Pulmonary artery endothelial cell (primary cell): ENCODE measurements at regions not wholly inside any gene's neighbourhood (a gene's known extent, or its start where the extent isn't known, plus 50 kb on each side); places are given as distances from the start of the nearest gene placed in this dataset.
"Not testable (repeated sequence)": the region's sequence is repeated elsewhere in the genome, so short reads cannot be mapped to it uniquely, and the experiment has no call there.

Experiments used
- DNase-seq: peaks from one replicate; pipeline ENCODE4 v3.0.0-alpha.2; 2011; ENCODE audit warnings: low read depth, low spot score

DNA sequence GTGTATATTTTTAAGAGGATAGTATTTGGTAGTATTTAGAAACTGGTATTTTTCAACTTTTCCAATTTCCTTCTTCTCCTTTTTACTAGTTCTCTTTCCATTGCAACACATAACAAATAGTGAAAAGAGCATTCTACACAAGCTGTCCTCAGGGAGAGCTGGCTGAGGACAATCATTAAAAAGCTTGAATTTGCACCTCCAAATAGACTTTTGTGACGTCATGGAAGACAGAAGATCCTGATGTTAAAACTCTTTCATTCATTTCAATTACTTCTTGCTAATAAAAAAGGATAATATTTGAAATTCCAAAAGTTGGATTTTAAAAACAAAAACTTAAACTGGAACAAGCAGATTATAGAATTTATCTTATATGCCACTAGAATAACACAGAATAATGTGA, 1356.3 kb downstream of the RPIA start:
- not testable (repeated sequence) for DNase-seq

DNA sequence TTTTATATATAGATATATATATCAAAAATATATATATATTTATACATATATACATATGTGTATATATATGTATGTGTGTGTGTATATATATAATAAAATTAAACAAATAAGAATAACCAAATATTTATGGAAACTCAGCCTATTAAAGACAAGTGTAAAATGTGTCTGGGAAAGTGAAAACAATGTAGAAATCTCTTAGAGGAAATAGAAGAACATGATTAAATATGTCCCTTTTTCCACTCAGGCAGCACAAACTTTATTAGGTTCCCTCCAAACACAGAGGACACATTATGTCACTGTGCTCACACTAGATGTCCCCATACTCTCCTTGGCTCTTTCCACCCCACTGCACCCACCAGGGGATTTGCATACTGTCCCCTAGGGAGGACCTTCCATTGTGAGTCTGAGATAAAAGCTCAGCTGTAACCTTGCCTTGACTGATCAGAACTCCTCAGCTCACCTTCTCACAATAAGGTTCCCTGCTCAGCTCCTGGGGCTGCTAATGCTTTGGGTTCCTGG, 1360.7 kb downstream of the RPIA start:
- not testable (repeated sequence) for DNase-seq

DNA sequence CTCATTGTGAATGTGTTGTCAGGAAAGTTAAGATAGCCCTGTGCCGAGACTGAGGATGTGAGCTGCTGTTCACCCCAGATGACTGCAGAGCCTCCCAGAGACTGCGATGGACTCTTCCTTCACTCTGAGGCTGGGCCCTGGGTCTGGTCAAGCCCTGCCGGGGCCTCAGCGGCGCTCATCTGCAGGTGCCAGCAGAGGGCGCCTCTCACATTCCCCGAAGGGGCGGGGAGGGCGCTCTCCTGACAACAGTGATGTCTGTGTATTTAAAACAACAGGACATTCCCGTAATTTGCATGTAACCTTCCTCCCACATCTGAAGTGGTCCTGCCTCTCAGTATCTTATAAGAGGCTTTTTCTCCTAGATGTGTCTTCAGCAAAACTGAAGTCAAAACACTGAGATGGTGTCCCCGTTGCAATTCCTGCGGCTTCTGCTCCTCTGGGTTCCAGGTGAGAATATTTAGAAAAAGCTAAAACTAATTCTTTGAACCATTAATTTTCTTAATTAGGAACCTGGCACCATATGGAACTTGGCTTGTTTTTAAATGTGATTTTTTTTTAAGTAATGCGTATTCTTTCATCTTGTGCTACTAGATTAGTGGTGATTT, 1377.9 kb downstream of the RPIA start:
- no peak for DNase-seq

DNA sequence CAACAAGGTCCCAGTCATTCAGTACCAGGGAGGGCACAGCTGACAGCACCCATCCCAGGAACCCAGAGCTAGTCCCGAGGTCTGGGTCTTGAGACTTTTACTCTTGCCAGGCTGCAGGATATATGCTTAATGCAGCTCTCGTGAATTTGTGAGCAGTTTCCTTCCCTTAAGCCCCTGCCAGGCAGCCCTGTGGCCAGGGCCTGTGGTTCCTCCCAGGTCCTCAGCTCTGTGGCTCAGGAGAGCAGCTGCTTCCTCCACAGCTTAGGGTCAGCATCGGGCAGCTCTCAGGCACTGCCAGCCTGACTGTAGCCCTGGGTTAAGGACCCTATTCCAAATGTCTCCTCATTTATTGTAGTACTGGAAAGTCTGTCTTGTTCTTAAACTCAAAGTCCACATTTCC, 1384.8 kb downstream of the RPIA start:
- no peak for DNase-seq

DNA sequence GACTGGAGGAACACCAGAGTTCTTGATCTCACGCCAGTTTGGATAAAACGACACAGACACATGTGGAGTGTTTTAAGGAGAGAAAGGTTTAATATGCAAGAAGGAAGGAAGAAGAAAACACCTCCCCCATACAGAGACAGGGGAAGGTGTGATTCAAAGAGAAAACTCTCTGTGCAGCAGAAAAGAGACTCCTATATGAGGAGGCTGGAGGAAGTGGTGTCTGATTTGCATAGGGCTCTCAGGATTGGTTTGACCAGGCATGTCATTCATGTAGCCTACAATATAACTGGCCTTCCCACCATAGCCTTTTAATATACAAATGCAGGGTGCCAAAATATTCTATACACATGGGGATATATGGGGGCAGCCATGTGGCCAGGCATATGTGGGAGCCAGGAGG, 1386.5 kb downstream of the RPIA start:
- DNase-seq = no peak

DNA sequence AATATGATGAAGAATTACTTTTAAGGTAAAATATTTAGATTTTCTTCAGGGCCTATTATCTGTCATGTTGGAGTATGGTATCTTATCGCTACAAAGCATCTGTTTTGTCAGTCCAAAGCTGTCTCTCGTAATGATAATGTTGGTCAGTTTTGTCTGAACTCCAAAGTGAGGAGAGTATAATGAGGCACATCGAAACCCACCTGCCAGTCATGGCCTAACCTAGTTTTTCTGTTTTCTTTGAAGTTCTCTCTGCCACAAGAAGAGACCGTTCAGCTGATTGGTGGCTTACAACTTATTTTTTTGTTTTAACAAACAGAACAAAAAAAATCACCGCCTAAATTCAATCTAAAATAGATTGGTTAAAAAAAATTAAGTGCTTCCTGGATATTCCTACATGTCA, 1387.9 kb downstream of the RPIA start:
- no peak for DNase-seq

DNA sequence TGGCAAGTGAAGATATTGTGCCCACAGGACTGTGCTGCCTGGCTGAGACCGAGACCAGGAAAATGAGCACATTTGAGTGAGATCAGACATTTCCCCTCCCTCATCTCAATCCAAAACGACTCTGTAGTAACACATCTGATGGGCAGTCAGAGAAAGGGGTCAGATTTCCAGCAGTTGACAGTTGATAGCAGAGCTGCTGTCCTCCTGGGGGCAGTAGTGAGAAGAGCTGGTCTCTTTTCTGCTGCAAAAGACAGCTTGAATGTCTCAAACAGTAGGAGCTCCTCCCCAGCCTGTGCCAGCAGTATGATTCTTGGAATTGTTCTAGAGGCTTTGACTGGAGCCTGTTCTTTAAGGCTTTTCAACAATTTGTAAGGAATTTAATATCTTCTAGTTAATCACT, 1396.3 kb downstream of the RPIA start:
- not testable (repeated sequence) for DNase-seq

DNA sequence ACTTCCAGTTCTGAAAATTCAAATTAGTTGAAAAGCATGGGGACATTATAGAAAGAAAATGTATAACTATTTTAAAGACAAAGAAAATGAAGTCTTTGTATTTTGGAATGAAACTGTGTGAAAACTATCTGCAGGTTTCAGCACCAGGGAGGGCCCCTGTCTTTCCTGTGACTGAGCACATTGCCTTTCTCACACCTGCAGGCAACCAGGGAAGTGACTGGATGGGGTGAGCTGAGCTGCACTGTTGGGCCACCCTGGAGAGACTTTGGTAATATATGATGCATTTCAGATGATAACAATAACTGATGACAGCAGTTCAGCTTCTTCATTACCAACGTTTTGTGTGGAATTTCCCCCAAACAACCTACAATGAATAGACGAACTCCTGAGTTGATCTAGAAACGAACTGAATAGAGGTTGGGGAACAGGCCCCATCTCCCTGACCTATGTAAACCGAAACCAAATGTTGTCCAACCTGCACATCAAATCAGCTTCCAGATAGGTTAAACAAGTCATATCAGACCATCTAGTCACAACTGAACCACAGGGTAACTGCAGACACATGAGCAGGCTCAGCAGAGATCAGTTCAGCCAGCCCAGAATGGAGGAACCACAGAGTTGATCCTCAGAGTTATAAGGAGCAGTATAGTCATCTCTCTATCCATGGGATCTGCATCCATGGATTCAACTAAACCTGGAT, 1402.2 kb downstream of the RPIA start:
- DNase-seq = not testable (repeated sequence)

DNA sequence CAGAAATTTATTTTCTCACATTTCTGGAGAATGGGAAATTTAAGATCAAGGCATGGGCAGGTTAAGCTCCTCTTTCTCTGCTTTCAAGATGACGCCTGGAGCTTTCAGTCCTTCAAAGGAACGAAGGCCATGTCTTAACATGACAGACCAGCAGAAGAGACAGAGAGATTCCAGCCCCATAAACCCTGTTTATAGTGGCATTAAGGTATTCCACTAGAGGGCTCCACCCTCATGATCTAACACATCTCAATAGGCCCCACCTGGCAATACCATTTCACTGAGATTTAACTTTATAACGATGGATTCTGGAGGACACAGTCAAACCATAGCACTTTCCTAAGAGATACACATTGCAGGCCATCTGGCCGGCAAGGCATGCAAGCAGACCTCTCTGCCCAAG, 1406.1 kb downstream of the RPIA start:
- not testable (repeated sequence) for DNase-seq

DNA sequence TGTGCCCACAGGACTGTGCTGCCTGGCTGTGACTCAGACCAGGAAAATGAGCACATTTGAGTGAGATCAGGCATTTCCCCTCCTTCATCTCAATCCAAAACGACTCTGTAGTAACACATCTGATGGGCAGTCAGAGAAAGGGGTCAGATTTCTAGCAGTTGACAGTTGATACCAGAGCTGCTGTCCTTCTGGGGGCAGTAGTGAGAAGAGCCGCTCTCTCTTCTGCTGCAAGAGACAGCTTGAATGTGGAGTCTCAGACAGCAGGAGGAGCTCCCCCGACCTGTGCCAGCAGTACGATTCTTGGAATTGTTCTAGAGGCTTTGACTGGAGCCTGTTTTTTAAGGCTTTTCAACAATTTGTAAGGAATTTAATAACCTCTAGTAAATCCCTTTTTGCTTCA, 1413.7 kb downstream of the RPIA start:
- DNase-seq = not testable (repeated sequence)

DNA sequence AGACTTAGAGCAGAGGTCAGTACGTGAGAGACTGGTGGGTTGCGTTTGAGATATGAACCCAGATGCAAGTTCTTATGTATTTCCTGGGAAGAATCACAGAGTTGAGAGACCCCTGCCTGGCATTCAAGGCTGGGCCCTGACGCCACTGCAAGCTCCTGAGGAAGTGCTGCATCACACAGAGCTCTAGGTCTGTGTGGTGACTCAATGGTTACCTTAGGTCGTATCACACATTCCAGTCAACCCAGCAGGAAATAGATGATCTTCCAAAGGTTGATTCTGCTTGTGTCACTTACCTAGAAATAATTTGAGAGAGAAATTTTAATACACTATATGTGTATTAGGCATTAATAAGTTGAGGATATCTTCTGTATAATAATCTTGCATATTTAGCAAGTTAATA, 1431.9 kb downstream of the RPIA start:
- not testable (repeated sequence) for DNase-seq

DNA sequence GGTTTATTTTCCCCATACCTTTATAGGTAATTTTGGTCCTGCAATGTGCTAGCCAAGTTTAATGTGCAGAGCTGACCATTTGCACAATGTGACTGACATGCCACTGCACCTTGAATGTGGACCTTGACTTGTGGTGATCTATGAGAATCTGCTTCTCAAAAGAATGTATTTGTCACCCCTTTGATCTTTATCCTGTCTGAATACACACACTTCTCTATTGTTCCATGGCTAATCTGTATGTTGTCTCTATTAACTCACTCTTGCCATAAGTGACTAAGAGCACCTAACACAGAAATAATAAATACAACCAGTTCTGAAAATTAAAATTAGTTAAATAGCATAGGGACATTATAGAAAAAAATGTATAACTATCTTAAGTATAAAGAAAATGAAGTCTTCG, 1447.6 kb downstream of the RPIA start:
- DNase-seq = not testable (repeated sequence)

DNA sequence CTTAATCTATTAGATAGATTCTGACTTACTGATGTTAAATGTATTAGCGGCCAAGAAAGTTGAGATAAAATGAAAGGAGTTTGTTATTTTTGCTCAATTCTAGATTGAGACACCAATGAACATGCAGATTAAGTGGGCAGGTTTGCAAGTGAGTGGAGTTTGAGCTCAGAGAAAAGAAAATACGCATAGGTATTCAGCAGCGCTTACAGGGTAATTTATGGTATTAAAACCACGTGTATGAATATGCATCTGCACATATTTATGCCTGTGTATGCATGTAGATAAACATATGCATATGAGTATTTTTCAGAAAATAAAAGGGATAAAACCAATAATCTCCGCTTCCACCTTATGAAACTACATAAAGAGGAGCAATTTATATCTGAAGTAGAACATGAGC, 1450.1 kb downstream of the RPIA start:
- DNase-seq = not testable (repeated sequence)

DNA sequence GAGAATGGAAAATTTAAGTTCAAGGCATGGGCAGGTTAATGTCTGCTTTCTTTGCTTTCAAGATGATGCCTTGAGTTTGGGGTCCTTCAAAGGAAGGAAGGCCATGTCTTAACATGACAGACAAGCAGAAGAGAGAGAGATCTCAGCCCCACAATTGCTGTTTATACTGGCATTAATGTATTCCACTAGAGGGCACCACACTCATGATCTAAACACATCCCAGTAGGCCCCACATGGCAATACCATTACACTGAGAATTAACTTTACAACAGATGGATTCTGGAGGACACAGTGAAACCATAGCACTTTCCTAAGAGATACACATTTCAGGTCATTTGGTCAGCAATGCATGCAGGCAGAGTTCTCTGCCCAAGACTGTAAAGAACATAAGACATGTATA, 1460.3 kb downstream of the RPIA start:
- DNase-seq = not testable (repeated sequence)

DNA sequence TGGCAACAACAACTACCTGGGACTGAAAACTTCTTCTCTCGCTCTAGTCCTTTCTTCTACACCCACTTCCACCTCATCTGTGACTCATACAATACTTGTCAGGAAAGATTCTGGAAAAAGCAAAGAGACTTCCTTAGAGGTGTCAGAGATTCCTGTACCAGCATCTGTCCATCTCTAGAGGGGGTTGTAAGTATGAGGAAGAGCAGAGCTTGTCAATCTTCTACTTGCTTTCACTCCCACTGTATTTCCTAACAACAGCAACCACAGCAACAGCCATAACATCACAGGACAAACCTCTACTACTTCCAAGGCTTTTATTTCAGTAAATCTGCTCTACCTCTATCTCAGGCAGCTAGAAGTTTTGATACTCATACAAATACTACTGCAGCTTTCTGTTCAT, 1479.5 kb downstream of the RPIA start:
- DNase-seq = not testable (repeated sequence)

DNA sequence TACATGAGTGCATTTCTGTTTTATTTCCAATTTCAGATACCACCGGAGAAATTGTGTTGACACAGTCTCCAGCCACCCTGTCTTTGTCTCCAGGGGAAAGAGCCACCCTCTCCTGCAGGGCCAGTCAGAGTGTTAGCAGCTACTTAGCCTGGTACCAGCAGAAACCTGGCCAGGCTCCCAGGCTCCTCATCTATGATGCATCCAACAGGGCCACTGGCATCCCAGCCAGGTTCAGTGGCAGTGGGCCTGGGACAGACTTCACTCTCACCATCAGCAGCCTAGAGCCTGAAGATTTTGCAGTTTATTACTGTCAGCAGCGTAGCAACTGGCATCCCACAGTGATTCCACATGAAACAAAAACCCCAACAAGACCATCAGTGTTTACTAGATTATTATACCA, 1481.6 kb downstream of the RPIA start:
- DNase-seq = not testable (repeated sequence)

DNA sequence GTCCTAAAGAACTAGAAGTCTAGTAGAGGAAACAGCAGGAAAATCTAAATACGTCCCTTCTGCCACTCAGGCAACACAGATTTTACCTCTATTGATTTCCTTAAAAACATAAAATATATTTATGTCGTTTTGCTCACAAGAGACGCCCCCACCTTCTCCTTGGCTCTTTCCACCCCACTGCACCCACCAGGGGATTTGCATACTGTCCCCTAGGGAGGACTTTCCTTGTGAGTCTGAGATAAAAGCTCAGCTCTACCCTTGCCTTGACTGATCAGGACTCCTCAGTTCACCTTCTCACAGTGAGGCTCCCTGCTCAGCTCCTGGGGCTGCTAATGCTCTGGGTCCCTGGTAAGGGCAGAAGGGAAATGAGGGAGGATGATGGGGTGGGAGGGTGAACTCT, 1488.1 kb downstream of the RPIA start:
- not testable (repeated sequence) for DNase-seq

DNA sequence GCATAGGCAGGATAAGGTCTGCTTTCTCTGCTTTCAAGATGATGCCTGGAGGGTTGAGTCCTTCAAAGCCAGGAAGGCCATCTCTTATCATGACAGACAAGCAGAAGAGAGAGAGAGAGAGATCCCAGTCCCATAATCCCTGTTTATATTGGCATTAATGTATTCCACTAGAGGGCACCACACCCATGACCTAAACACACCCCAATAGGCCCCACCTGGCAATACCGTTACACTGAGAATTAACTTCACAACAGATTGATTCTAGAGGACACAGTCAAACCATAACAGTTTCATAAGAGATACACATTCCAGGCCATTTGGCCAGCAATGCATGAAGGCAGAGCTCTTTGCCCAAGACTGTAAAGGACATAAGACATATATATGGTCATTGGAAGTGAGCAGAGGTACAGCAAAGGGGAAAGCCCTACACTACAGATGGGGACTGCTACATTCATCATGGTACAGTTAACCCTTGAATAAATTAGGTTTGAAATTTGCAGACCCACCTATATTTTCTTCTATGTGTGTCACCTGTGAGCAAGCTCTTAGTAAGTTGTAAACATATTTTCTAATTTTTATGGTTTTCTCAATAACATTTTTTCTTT, 1516.1 kb downstream of the RPIA start:
- no peak for DNase-seq

DNA sequence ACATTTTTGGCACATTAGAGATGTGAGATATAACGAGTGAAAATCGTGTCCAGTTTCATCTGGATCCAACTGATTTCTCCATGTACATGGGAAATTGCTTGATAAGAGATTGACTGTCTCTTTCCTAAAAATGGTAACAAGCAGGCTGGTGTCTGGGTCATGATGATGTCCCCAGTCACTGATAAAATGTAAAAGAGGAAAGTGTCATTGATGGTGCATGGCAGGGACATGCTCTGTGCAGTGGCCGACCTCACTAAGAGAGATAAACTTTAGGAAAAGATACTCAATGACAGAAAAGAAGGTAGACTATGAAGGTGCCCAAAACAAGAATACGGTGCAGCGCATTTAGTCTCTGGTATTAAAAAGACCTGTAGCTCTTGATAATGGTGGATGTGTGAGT, 1517.5 kb downstream of the RPIA start:
- no peak for DNase-seq

DNA sequence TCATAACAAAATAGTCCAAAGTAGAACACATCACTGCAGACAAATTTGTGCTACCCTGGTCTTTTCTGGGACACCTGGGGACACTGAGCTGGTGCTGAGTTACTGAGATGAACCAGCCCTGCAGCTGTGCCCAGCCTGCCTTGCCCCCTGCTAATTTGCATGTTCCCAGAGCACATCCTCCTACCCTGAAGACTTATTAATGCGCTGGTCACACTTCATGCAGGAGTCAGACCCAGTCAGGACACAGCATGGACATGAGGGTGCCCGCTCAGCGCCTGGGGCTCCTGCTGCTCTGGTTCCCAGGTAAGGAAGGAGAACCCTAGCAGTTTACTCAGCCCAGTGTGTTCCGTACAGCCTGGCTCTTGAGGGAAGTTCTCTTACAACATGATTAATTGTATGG, 1518.3 kb downstream of the RPIA start:
- no peak for DNase-seq

DNA sequence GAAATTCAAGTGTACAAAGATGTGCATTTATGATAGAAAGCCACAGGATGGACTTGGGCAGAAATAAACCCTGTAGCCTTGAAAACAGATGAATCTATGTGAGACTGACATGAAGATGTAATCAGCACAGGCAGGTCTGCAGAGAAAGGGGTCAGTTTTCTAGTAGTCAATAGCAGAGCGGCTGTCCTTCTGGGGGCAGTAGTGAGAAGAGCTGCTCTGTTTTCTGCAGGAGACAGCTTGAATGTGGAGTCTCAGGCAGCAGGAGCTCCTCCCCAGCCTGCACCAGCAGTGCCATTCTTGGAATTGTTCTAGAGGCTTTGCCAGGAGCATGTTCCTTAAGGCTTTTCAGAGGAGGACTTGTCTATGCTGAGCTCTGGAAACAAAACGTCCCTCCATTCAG, 1524.4 kb downstream of the RPIA start:
- DNase-seq = not testable (repeated sequence)

DNA sequence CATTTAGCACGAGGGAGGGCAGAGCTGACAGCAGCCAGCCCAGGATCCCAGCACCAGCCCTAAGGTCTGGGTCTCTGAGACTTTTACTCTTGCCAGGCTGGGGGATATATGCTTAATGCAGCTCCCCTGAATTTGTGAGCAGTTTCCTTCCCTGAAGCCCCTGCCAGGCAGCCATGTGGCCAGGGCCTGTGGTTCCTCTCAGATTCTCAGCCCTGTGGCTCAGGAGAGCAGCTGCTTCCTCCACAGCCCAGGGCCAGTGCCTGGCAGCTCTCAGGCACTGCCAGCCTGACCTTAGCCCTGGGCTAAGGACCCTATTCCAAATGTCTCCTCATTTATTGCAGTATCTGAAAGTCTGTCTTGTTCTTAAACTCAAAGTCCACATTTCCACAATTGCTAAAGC, 1525.3 kb downstream of the RPIA start:
- DNase-seq = not testable (repeated sequence)

DNA sequence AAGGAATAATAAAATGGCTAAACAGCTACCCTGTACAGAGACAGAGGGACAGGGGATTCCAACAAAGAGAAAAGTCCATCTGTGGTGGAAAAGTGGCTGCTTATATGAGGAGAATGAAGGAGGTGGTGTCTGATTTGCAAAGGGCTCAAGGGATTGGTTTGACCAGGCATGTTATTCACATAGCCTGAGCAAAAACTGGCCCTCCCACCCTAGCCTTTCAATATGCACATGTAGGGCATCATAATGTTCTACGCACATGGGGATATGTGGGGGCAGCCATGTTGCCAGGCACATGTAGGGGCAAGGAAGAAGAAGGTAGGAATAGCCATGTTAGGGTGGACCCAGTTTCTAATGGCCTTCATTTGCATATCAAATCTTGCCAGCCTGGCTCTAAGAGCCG, 1527.1 kb downstream of the RPIA start:
- DNase-seq = not testable (repeated sequence)
